GM21360 (cell line): ENCODE measurements at regions not wholly inside any gene's neighbourhood (a gene's known extent, or its start where the extent isn't known, plus 50 kb on each side); places are given as distances from the start of the nearest gene placed in this dataset.

Experiments used
- ATAC-seq: cut with Tn5 transposase; IDR thresholded peaks from one replicate; pipeline ENCODE4 v1.9.1; 2021; ENCODE audit warnings: mild to moderate bottlenecking, moderate library complexity; ENCODE audit not compliant: unreplicated experiment

DNA sequence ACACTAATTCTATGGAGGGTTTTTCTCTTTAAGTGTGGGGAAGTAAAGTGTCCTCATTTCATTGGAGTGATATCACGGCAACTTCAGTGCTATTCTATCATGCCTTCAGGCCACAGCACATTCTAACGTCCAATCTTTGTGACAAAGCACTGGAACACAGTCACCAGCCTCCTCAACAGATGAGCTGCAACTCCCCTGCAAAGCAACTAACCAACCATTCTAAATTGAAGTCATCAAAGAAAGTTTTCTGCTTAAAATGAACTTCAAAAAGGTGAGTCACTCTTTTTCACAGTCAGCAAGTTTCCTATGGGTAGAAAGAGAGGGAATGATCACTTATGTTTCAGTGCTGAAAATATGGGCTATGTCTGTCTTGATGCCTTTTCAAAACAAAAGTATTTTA is 190.8 kb downstream of the ELAVL2 start:
- ATAC-seq: no peak

DNA sequence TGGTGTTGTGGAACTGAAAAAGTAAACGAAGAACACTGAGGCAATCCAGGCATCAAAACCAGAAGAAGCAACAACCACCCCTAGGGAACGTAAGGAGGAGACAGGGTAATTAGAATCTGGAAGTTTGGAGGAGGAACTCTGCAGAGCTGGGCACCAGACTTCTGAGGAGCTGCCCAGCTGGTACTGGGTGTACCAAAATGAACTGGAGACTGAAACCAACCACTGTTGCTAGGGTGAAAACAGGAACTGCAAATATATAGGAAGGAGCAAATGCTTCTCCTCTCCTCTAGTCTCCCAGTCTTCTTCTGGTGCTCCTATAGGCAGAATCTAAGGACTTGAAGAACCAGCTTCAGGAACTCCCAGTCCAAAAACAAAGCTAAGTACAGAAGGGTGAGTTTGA is 189.8 kb downstream of the ELAVL2 start:
- no peak for ATAC-seq

DNA sequence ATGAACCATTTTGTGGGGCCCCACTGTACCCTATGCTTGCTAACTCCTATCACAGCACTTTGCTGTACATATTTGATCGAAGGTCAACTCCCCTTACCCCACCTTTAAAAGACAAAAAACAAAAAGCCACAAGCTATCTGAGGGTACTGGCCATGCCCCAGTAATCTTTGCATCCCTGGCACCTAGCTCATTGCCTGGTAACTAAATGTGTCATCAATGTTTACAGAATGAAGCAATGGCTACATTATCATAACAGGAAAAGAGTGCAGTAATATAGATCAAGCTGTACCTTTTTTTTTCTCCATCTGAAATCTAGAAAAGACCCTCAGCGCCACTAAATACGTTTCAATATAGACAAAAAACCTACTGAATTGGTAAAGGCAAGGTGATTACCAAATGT is 188.0 kb downstream of the ELAVL2 start:
- no peak for ATAC-seq

DNA sequence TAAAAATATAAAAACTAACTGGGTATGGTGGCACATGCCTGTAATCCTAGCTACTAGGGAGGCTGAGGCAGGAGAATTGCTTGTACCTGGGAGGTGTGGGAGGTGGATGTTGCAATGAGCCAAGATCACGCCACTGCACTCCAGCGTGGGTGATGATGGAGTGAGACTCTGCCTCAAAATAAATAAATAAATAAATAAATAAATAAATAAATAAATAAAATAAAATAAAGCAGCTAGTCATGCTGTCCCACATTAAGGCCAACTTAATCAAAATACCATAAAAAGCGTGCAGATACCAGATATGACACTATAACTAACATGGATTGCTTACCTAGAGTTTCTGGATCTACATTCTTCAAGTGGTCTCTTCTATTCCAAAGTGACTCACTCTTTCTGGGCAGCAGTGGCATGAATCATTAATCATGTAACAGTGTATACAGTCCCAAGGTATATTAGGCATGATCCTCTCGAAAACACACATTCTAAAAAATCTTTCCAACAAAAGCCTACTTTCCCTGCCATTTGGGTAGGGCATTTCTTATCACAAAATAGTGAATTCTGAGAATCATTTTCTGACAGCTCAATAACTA is 187.1 kb downstream of the ELAVL2 start:
- ATAC-seq: no peak
